ENCODE measurements at regions not wholly inside any gene's neighbourhood (a gene's known extent, or its start where the extent isn't known, plus 50 kb on each side); places are given as distances from the start of the nearest gene placed in this dataset.
"Not testable (repeated sequence)": the region's sequence is repeated elsewhere in the genome, so short reads cannot be mapped to it uniquely, and the experiment has no call there.

DNA sequence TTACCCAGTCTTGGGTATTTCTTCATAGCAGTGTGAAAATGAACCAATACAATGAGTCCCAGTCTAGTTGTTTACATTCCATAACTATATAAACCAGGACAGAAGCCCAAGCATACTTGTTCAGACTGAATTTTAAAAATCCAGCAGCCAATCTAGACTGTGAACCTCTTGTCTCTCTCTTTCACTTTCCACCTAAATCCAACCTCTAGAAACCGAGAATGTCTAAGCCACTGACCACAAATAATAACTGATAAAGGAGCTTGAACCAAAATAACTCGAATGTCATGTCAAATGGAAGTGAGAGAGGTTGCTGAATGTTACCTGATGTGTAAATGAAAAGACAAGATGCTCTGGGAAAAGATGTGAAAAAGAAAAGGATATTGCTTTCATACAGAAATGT lies 544.7 kb downstream of the NLGN4X start:
- DNase-seq, result no peak

DNA sequence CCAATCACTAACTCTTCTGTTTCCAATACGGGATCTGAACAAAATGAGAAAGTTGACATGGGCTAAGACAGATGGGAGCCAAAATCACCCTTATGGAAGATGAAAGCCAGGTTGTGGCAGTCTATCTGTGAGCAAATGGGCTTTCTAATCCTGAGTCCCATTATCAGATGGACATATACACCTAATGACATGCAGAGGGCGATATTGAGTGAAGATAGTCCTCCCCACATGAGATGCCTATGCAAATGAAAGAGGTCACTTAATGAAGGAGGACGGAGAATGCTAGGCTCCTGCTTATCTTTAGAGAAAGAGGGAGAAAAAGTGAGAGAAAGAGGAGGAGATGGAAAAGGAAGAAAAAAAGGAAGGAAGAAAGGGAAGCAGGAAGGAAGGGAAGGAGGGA lies 547.5 kb downstream of the NLGN4X start:
- no peak for DNase-seq

- no peak for DNase-seq
Observed at GRCh38 chrX:5674036-5674435, 554.6 kb downstream of the NLGN4X start.

GRCh38 chrX:5672099-5672498 lies 556.6 kb downstream of the NLGN4X start:
- no peak for DNase-seq

DNA sequence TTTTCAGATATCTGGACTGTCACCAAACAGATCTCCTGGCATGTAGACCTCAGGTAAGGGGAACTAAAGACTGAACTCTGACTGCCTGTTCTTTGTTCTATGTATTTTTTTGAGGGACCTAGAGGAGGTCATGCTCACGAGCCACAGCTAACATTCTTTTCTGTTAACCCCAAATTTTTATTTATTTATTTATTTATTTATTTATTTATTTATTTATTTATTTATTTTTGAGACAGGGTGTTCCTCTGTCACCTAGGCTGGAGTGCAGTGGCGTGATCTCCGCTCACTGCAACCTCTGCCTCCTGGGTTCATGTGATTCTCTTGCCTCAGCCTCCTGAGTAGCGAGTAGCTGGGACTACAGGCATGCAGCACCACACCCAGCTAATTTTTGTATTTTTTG lies 562.0 kb downstream of the NLGN4X start:
- not testable (repeated sequence) for DNase-seq

- no peak for DNase-seq
Observed at GRCh38 chrX:5656544-5656943, 572.1 kb downstream of the NLGN4X start.

GRCh38 chrX:5650904-5651303 lies 577.8 kb downstream of the NLGN4X start:
- no peak for DNase-seq

- DNase-seq, result no peak
Observed at GRCh38 chrX:5648941-5649568, 579.6 kb downstream of the NLGN4X start.

GRCh38 chrX:5646818-5647217 lies 581.8 kb downstream of the NLGN4X start:
- DNase-seq, result no peak

DNA sequence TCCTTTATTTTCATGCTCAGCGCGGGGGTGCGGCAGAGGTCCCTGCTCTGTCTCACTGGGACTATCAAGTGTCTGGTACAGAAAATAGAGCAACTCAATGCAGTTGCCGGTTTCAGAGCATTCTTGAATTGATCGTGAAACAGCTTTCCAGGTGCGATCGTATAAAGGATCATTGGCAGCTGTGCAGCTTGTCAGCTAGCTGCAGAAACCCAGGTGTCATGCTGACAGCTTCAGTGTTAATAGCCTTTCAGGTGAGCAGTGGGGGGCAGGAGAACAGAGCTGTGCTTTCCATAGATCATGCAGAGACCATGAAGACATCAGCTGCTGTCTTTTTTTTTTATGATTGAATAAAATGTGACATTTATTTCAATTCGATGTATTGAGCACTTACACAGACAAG lies 583.9 kb downstream of the NLGN4X start:
- DNase-seq, result no peak

GRCh38 chrX:5640071-5640470 lies 588.6 kb downstream of the NLGN4X start:
- DNase-seq, result no peak

DNA sequence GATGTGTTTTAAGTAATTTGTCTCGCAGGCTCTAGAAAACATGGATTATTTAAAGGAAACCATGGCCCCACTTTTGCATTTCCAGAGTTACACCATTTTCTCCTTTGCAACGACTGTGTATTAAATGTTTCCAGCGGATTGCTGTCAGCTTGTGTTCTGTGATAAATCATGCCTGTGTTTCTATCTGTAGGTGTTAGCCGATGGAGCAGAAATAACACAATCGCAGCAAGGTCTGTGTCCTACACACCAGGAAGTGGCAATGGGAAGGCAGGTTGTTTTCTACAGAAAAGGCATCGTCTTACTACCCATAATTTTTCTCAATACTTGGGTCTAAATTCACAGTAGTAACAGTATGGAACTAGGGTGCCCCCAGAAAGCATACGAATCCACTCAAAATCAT lies 590.1 kb downstream of the NLGN4X start:
- DNase-seq, result no peak

DNA sequence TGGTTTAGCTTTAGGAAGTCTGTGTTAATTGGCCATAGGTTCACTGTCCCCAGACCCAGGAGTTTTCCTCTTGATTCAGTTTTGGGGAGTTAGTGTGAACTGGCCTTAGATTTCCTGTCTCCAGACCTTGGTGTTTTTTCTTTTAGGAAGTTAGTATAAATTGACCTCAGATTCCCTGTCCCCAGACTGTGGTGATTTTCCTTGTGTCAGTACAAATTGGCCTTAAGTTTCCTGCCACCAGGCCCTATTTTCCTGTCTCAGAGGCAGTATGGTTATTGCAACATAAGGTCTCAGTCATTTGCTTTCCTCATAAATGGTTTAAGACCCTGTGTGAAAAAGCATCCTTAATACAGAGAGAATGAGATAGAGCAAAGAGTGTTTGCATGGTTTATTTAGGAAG lies 595.8 kb downstream of the NLGN4X start:
- no peak for DNase-seq

GRCh38 chrX:5632061-5632614 lies 596.5 kb downstream of the NLGN4X start:
- DNase-seq, result no peak

GRCh38 chrX:5617666-5618065 lies 611.0 kb downstream of the NLGN4X start:
- no peak for DNase-seq

DNA sequence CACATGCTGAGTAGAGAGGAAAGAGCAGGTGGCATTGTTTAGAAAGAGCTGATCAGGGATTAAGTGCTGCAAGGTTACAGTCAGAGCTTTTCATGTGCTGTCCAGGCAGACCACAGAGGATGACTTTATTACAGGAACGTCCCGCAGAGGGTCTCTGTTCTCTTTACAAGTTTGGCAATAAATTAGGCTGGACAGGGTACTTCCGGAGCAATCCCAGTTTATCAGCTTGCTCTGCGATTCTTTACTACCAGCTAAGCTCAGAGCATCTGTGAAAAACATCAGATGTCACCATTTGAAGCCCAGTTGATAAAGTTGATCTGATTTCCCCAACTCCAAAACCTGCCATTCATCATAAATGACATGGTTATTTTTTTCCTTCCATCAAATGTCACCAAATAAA lies 633.1 kb downstream of the NLGN4X start:
- no peak for DNase-seq

DNA sequence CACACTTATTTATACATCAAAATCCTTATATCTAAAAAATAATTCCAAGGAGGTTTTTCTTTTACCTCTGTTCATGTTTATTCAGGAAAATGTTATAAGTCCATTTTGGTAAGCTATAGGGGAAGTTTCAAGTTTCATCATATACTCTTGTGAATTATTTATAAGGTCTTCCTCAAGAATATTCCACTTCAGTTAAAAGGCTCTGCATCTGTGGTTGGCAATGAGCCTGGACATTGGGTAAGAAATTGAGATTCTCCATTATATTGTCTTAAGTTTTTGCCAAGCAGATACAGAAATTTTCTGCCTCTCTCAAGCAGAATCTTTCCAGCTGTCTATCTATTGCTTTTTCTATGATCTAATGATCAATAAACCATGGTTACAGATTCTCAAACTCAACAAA lies 641.9 kb downstream of the NLGN4X start:
- DNase-seq, result no peak

GRCh38 chrX:5575407-5575806 lies 653.3 kb downstream of the NLGN4X start:
- no peak for DNase-seq

DNA sequence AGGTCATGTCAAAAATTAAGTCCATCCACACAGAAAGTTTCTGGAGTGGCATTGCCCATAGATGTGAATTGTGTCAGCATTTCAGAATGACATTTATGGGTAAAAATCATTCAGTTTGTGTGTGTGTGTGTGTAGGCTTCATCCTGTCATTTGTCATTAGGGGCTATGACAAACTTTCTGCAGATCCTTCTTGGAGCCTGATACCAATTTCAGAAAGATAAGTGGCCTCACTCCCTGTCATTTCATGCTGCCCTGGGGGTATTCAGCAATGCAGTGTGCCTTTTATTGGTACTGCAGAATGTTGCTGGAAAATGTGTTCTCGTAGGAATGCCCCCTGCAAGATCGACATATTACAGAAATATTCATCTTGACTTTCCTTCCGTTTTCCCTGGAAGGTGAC lies 659.7 kb downstream of the NLGN4X start:
- no peak for DNase-seq

- no peak for DNase-seq
Observed at GRCh38 chrX:5559386-5559785, 669.3 kb downstream of the NLGN4X start.

DNA sequence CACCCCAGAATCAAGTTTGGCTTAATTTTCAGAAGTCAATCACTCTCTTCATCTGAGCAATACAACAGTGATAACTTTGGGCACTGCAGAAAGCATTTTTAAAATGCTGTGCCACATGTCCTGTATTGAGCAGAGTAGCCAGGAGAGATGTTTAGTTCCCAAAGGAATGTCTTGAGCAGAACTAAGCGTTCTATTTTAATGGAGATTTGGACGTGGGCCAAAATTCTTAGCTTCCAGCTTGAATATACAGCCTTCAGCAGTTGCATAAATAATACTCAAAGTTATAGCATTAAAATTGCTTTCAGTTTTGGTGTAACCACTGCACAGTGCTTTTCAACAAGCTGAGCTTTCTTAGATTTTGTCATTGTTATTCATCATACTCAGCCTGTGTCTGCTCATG lies 679.2 kb downstream of the NLGN4X start:
- DNase-seq, result no peak

DNA sequence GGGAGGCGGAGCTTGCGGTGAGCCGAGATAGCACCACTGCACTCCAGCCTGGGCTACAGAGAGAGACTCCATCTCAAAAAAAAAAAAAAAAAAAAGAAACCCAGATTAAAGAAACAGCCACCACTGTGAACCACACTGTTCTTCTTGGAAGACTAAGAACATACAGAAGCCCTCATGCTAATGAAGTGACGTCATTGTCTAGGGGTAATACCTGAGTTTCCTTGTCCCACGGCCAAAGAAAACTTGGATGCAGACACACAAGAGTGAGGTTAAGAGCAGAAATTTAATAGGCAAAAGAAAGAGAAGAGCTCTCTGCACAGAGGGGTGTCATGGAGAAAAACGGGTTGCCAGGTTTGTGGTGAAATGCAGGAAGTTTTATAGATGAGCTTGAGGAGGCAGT lies 691.6 kb downstream of the NLGN4X start:
- no peak for DNase-seq

- no peak for DNase-seq
Observed at GRCh38 chrX:5536261-5536660, 692.4 kb downstream of the NLGN4X start.

DNA sequence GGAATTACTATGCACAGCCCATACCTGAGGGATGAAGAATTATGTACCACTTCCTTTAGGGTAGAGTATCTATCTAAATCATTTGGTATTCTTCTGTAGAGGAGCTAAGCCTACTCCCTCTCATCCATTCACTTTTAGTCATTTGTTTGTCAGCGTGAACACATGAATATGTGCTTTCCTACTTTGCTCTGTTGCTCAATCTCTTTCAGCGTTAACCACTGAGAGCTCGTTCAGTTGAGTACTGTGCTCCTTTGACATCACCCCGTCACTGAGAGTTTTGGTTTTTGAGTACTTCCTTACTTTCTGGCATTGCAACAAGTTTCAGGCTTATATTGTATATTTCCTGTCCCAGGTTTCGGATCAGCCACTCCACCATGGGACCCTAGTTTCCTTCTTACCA lies 700.6 kb downstream of the NLGN4X start:
- DNase-seq, result no peak

DNA sequence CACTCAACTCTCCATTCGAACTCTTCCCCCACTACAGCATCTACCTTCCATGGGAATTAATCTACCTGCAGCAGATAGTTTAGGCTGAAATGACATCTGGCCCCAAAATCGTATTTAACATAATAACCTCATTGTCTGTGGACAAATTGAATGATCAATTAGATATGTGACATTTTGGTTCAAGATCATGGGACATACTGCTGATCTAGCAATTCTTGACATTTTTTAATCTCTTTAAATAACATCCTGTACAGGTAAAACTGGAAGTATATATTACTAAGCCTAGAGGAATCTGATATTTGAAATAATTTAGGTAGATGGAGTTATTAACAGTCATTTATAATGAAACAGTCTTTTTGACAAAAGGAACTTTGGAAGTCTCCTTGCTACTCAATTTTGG lies 702.5 kb downstream of the NLGN4X start:
- DNase-seq, result no peak
